D721Med (cell line): ENCODE measurements at regions not wholly inside any gene's neighbourhood (a gene's known extent, or its start where the extent isn't known, plus 50 kb on each side); places are given as distances from the start of the nearest gene placed in this dataset.

Experiments used
- DNase-seq: peaks from one replicate; pipeline ENCODE4 v3.0.0; 2011; ENCODE audit warnings: low spot score; ENCODE audit not compliant: insufficient read length
- FAIRE-seq: peaks from 2 replicates; lab custom pipeline; 2011; peaks lifted over from hg19 to GRCh38; lab: Jason Lieb, UNC
- TF ChIP-seq, protein P1 (sequence below): IDR thresholded peaks from 2 replicates; pipeline ENCODE4 v1.5.1; 2012; ENCODE audit warnings: mild to moderate bottlenecking, control low read depth; ENCODE audit not compliant: insufficient read depth; ENCODE audit errors: missing control alignments

DNA sequence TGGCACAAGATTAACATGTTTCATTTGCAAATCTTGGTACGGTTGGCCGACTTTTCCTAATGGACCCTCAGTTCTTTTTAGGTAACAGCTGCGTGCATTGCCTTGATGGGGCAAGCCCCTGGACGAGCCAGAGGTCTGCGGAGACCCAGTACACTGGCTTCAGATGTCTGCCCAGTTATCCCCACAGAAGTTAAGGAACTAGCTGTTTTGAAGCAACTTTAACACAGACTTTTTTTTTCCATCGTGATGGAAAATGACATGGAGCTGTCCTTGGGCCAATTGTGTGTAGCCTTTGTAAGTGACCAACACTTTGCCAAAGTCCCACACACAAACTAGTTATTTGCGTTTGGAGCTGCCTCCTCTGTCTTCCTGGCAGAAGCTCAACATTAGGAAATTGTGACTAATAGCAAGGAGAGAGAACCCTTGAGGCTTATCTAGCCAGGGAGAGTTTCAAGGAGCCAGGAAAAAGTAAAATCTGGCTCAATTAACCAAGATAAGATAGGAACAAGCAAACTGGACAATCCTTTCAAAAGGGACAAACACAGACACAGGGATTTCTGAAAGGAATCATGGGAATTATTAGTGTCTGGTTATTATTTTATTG is 99.6 kb upstream of the BMPER start:
- DNase-seq: no peak
- TF ChIP-seq, protein P1, sequence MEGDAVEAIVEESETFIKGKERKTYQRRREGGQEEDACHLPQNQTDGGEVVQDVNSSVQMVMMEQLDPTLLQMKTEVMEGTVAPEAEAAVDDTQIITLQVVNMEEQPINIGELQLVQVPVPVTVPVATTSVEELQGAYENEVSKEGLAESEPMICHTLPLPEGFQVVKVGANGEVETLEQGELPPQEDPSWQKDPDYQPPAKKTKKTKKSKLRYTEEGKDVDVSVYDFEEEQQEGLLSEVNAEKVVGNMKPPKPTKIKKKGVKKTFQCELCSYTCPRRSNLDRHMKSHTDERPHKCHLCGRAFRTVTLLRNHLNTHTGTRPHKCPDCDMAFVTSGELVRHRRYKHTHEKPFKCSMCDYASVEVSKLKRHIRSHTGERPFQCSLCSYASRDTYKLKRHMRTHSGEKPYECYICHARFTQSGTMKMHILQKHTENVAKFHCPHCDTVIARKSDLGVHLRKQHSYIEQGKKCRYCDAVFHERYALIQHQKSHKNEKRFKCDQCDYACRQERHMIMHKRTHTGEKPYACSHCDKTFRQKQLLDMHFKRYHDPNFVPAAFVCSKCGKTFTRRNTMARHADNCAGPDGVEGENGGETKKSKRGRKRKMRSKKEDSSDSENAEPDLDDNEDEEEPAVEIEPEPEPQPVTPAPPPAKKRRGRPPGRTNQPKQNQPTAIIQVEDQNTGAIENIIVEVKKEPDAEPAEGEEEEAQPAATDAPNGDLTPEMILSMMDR: no peak
- FAIRE-seq: no peak

DNA sequence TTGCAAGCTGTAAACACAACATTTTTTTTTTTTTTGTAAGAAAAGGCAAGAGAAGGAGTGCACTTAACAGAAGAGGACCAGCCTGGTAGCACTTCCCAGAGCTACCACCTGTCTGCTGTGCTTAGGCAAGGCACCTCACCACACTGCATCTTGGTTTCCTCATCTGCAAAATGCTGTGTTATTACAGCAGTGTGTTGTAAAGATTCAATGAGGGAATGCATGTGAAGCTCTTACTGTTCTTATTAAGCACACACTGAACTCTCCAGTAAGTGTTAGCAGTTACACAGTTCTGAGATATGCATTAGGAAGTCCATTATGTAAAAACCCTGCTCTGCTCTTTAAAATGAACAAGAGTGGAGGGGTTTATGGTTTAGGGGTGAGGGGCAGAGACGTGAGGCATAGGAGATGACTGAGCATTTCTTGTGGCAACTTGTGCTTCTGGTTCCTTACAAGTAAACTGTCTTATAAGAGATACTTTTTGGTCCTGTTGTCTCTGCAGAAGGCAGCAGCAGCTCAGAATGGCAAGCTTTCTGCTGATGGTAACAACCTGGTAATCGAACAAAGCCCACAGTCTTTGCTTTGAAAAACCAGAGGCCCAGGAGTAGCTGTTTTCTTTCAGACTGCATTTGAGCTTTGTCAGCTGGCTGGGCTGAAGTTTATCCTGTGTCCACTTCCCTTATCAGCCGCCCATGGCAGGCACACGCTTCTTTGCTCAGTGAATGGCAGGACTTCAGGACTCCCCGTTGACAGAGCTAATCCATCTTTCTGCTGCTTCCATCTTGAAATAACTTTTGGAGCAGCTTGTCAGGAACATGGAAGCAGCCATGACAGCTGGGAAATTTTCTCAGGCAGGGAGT is 98.8 kb upstream of the BMPER start:
- FAIRE-seq (no peak), DNase-seq (no peak)
- TF ChIP-seq, protein P1: no peak

DNA sequence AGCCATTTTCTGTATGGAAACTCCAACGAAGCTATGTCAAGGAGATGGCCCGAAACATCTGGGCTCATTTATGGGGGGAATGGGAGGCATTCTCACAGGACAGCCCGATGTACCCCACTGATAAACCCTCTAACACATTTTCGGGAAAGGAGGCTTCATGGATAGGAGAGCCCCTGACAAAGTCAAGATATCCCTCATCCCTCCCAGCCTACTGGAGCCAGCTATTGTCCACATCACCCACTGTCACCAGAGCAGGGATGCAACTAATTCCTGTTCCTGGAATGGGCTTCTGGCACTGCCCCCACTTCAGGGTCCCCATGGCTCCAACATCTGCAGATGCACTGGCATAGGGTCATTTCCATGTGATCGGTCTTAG is 98.2 kb upstream of the BMPER start:
- FAIRE-seq (no peak), DNase-seq (no peak)
- TF ChIP-seq, protein P1: no peak

DNA sequence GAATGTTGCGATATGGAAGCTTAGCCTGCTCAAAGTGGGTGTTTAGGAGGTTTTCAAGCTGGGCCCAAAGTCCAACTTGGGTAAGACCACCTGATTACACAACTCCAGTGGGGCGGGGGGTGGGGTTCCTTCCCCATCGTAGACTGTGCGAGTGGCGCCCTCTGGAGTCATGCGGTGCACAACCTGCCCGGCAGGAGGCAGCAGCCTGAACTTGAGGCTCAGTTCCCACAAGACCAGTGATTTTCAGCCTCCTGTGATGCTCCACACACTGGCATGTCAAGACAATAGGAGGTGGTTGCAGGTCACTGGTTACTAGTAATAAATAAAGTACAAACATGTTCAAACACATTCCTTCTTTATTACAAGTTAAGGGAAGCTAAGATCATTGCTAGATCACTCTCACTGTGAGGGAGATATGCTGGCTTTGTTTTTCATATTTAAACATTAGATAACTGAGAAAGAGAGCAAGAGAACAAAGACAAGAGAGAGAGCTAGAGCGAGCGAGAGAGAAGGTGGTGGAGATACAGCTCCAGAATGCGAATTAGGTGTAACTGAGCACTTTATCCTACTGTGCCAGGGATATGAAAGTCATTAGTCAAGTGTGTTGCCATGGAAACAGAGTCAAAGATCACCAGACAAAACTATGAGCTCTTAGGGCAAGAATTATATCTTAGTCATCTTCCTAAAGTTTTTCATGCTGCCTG is 97.4 kb upstream of the BMPER start:
- TF ChIP-seq, protein P1: peak; percentile 39
- FAIRE-seq (no peak), DNase-seq (no peak)

DNA sequence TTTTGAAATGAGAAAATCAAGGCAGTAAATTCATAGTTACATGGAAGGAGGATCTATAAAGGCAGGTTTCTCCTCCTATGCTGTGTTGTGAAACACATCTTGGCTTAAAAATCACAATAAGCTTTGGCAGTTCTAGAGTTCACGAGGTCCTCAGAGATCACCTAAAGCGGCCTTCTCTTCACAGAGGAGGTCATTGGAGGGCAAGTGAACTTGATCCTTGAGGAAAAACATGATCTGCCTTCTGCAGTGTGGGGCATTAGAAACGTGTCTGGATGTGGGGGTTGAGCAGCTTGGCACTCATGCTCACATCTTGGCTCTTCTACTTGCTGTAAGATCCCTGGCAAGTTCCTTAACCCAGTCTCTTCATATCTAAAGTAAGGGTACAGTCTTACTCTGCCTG is 96.1 kb upstream of the BMPER start:
- DNase-seq (no peak), FAIRE-seq (no peak)
- TF ChIP-seq, protein P1: no peak

DNA sequence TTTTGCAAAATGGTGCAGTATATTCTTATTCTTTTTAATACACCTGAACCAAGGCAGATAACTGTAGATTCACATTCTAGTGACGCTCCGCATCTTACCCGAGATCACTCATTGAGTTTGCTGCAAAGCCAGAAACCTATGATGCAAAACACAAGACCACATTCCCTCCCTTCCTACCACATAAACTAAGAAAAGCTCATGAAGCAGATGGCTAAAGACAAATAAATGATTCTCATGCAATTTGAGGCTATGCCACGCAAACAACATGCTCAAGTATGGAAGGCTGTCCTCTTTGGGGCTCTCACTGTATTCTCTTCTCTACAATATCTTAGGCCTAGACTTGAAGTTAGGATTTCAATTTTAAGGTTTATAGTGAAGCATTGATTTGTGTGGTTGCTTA is 95.0 kb upstream of the BMPER start:
- DNase-seq (no peak), FAIRE-seq (no peak)
- TF ChIP-seq, protein P1: no peak
